CD4-positive, CD25-positive, alpha-beta regulatory T cell (primary cell): ENCODE measurements at regions not wholly inside any gene's neighbourhood (a gene's known extent, or its start where the extent isn't known, plus 50 kb on each side); places are given as distances from the start of the nearest gene placed in this dataset.

Source experiments
- ATAC-seq, 2 donors: fragments of 150-1000 bp; cut with Tn5 transposase; one replicate each; pipeline ENCODE4 v1.10.0; 2021; ENCODE audit warnings: low read depth in 2 of 2, moderate number of reproducible peaks in 2 of 2, moderate library complexity in 1 of 2
- DNase-seq, 3 donors: peaks; one replicate each; pipeline versions ENCODE4 v3.0.0 to v3.0.0-alpha.2; 2012 to 2022; ENCODE audit warnings: mixed read lengths in 1 of 3
- H3K27ac ChIP-seq: one replicate; pipeline ENCODE4 v1.7.0; 2013; ENCODE audit warnings: mild to moderate bottlenecking, low read length; ENCODE audit not compliant: insufficient read depth, poor library complexity, severe bottlenecking
- H3K27me3 ChIP-seq: one replicate; pipeline ENCODE4 v1.7.0; 2013; ENCODE audit warnings: low read length; ENCODE audit not compliant: control insufficient read depth, insufficient read depth
- H3K36me3 ChIP-seq: one replicate; pipeline ENCODE4 v1.7.0; 2013; ENCODE audit warnings: mild to moderate bottlenecking, low read length, moderate library complexity; ENCODE audit not compliant: control insufficient read depth, insufficient read depth
- H3K4me1 ChIP-seq: 2 replicates; pipeline ENCODE4 v1.7.0; 2013; ENCODE audit warnings: mild to moderate bottlenecking, low read length; ENCODE audit not compliant: insufficient read depth, control insufficient read depth, poor library complexity, severe bottlenecking
- H3K4me3 ChIP-seq: one replicate; pipeline ENCODE4 v1.7.0; 2013; ENCODE audit warnings: low read depth, mild to moderate bottlenecking, low read length, moderate library complexity
- H3K9me3 ChIP-seq, 2 experiments: 1 replicate in 1 of 2; 2 replicates in 1 of 2; pipeline ENCODE4 v1.7.0; 2013; ENCODE audit warnings: low read length in 2 of 2, mild to moderate bottlenecking in 1 of 2, moderate library complexity in 1 of 2; ENCODE audit not compliant: control insufficient read depth in 2 of 2
- H3K27ac Mint-ChIP-seq, 3 donors: one replicate each; pipeline ENCODE4 v1.8.0; 2020 to 2022; ENCODE audit warnings: mild to moderate bottlenecking in 3 of 3, mixed read lengths in 3 of 3, moderate library complexity in 2 of 3
- H3K27me3 Mint-ChIP-seq: one replicate; pipeline ENCODE4 v1.8.0; 2022; ENCODE audit warnings: mild to moderate bottlenecking, mixed read lengths
- H3K36me3 Mint-ChIP-seq: one replicate; pipeline ENCODE4 v1.8.0; 2020; ENCODE audit warnings: mixed read lengths
- H3K4me1 Mint-ChIP-seq, 4 donors: one replicate each; pipeline ENCODE4 v1.8.0; 2020 to 2022; ENCODE audit warnings: mixed read lengths in 4 of 4, mild to moderate bottlenecking in 1 of 4
- H3K4me3 Mint-ChIP-seq, 4 donors: one replicate each; pipeline ENCODE4 v1.8.0; 2020 to 2022; ENCODE audit warnings: mild to moderate bottlenecking in 4 of 4, mixed read lengths in 4 of 4, moderate library complexity in 3 of 4
- H3K9me3 Mint-ChIP-seq, 7 donors: one replicate each; pipeline ENCODE4 v1.8.0; 2020 to 2022; ENCODE audit warnings: mixed read lengths in 7 of 7, mild to moderate bottlenecking in 3 of 7, moderate library complexity in 2 of 7

GRCh38 chr2:21223618-21224017, 99.8 kb downstream of the TDRD15 start:
- Mint-ChIP-seq H3K27me3 (no peaks in the 10 kb centered on the region), H3K27ac (no peak overlapping the region), H3K4me3 (no peak overlapping the region), H3K9me3 (peaks cover 0 to 5% (median 0%) of the 10 kb centered on the region in 7 donors), H3K36me3 (no peaks in the 10 kb centered on the region), H3K4me1 (no peaks in the 10 kb centered on the region)
- Histone ChIP-seq H3K4me1 (no peaks in the 10 kb centered on the region), H3K36me3 (no peaks in the 10 kb centered on the region), H3K4me3 (no peak overlapping the region), H3K27me3 (no peaks in the 10 kb centered on the region), H3K27ac (no peak overlapping the region), H3K9me3 (no peaks in the 10 kb centered on the region)
- no peak for ATAC-seq
- DNase-seq: no peak

- H3K27ac ChIP-seq: no peak overlapping the region
- H3K4me1 ChIP-seq: no peaks in the 10 kb centered on the region
- H3K4me1 Mint-ChIP-seq: no peaks in the 10 kb centered on the region
- H3K4me3 ChIP-seq: no peak overlapping the region
- no peaks in the 10 kb centered on the region for H3K27me3 Mint-ChIP-seq
- no peak overlapping the region for H3K4me3 Mint-ChIP-seq
- no peaks in the 10 kb centered on the region for H3K36me3 Mint-ChIP-seq
- no peak overlapping the region for H3K27ac Mint-ChIP-seq
- H3K36me3 ChIP-seq: no peaks in the 10 kb centered on the region
- no peaks in the 10 kb centered on the region for H3K27me3 ChIP-seq
- ATAC-seq (no peak), DNase-seq (no peak)
- H3K9me3 Mint-ChIP-seq: peaks cover 0 to 3% (median 0%) of the 10 kb centered on the region in 7 donors
- no peaks in the 10 kb centered on the region for H3K9me3 ChIP-seq
Observed at GRCh38 chr2:21228041-21228895, 104.5 kb downstream of the TDRD15 start.

GRCh38 chr2:21229302-21229701, 105.5 kb downstream of the TDRD15 start:
- Histone ChIP-seq H3K27ac (no peak overlapping the region), H3K36me3 (no peaks in the 10 kb centered on the region), H3K9me3 (no peaks in the 10 kb centered on the region), H3K4me3 (no peak overlapping the region), H3K27me3 (no peaks in the 10 kb centered on the region), H3K4me1 (no peaks in the 10 kb centered on the region)
- DNase-seq: no peak
- Mint-ChIP-seq H3K27ac (no peak overlapping the region), H3K9me3 (peaks cover 0 to 3% (median 0%) of the 10 kb centered on the region in 7 donors), H3K4me1 (no peaks in the 10 kb centered on the region), H3K27me3 (no peaks in the 10 kb centered on the region), H3K36me3 (no peaks in the 10 kb centered on the region), H3K4me3 (no peak overlapping the region)
- no peak for ATAC-seq

GRCh38 chr2:21230140-21230539, 106.4 kb downstream of the TDRD15 start:
- Histone ChIP-seq H3K27me3 (no peaks in the 10 kb centered on the region), H3K4me3 (no peak overlapping the region), H3K4me1 (no peaks in the 10 kb centered on the region), H3K27ac (no peak overlapping the region), H3K9me3 (no peaks in the 10 kb centered on the region), H3K36me3 (no peaks in the 10 kb centered on the region)
- H3K27me3 Mint-ChIP-seq: no peaks in the 10 kb centered on the region
- H3K36me3 Mint-ChIP-seq: no peaks in the 10 kb centered on the region
- no peak overlapping the region for H3K27ac Mint-ChIP-seq
- H3K4me1 Mint-ChIP-seq: no peaks in the 10 kb centered on the region
- no peak for ATAC-seq
- H3K4me3 Mint-ChIP-seq: no peak overlapping the region
- DNase-seq: no peak
- H3K9me3 Mint-ChIP-seq: peaks cover 0 to 3% (median 0%) of the 10 kb centered on the region in 7 donors

GRCh38 chr2:21231985-21232384, 108.2 kb downstream of the TDRD15 start:
- H3K27ac Mint-ChIP-seq: no peak overlapping the region
- Histone ChIP-seq H3K36me3 (no peaks in the 10 kb centered on the region), H3K27me3 (no peaks in the 10 kb centered on the region), H3K4me3 (no peak overlapping the region), H3K9me3 (no peaks in the 10 kb centered on the region), H3K27ac (no peak overlapping the region), H3K4me1 (no peaks in the 10 kb centered on the region)
- DNase-seq (no peak), ATAC-seq (no peak)
- H3K4me3 Mint-ChIP-seq: no peak overlapping the region
- H3K36me3 Mint-ChIP-seq: no peaks in the 10 kb centered on the region
- H3K4me1 Mint-ChIP-seq: no peaks in the 10 kb centered on the region
- H3K9me3 Mint-ChIP-seq: peaks cover 0 to 3% (median 0%) of the 10 kb centered on the region in 7 donors
- H3K27me3 Mint-ChIP-seq: no peaks in the 10 kb centered on the region

GRCh38 chr2:21233194-21233593, 109.4 kb downstream of the TDRD15 start:
- DNase-seq (no peak), ATAC-seq (no peak)
- Histone ChIP-seq H3K36me3 (no peaks in the 10 kb centered on the region), H3K27me3 (no peaks in the 10 kb centered on the region), H3K4me1 (no peaks in the 10 kb centered on the region), H3K4me3 (no peak overlapping the region), H3K9me3 (no peaks in the 10 kb centered on the region), H3K27ac (no peak overlapping the region)
- H3K4me3 Mint-ChIP-seq: no peak overlapping the region
- no peak overlapping the region for H3K27ac Mint-ChIP-seq
- H3K36me3 Mint-ChIP-seq: no peaks in the 10 kb centered on the region
- no peaks in the 10 kb centered on the region for H3K4me1 Mint-ChIP-seq
- peaks cover 0 to 3% (median 0%) of the 10 kb centered on the region in 7 donors for H3K9me3 Mint-ChIP-seq
- no peaks in the 10 kb centered on the region for H3K27me3 Mint-ChIP-seq

GRCh38 chr2:21234001-21234400, 110.2 kb downstream of the TDRD15 start:
- H3K4me3 Mint-ChIP-seq: no peak overlapping the region

More at GRCh38 chr2:21234001-21234400, 110.2 kb downstream of the TDRD15 start:
- Histone ChIP-seq H3K4me3 (no peak overlapping the region), H3K4me1 (no peaks in the 10 kb centered on the region), H3K36me3 (no peaks in the 10 kb centered on the region), H3K27me3 (no peaks in the 10 kb centered on the region), H3K9me3 (no peaks in the 10 kb centered on the region), H3K27ac (no peak overlapping the region)
- H3K4me1 Mint-ChIP-seq: no peaks in the 10 kb centered on the region
- no peaks in the 10 kb centered on the region for H3K36me3 Mint-ChIP-seq
- no peak overlapping the region for H3K27ac Mint-ChIP-seq
- ATAC-seq: no peak
- no peaks in the 10 kb centered on the region for H3K27me3 Mint-ChIP-seq
- DNase-seq: no peak
- H3K9me3 Mint-ChIP-seq: peaks cover 0 to 3% (median 0%) of the 10 kb centered on the region in 7 donors
